Lower leg skin (tissue), 3 donors: ENCODE measurements at regions not wholly inside any gene's neighbourhood (a gene's known extent, or its start where the extent isn't known, plus 50 kb on each side); places are given as distances from the start of the nearest gene placed in this dataset.

Experiments
- CTCF ChIP-seq, 3 donors: fragments of 450-650 bp; IDR thresholded peaks; one replicate each; pipeline ENCODE4 v1.5.1; 2016; ENCODE audit warnings: antibody characterized with exemption in 3 of 3, mild to moderate bottlenecking in 3 of 3, moderate library complexity in 2 of 3
- POLR2A ChIP-seq, 2 donors: fragments of 450-650 bp; IDR thresholded peaks; one replicate each; pipeline ENCODE4 v1.6.1; 2016 to 2017; ENCODE audit warnings: antibody characterized with exemption in 2 of 2, mild to moderate bottlenecking in 1 of 2, moderate library complexity in 1 of 2

DNA sequence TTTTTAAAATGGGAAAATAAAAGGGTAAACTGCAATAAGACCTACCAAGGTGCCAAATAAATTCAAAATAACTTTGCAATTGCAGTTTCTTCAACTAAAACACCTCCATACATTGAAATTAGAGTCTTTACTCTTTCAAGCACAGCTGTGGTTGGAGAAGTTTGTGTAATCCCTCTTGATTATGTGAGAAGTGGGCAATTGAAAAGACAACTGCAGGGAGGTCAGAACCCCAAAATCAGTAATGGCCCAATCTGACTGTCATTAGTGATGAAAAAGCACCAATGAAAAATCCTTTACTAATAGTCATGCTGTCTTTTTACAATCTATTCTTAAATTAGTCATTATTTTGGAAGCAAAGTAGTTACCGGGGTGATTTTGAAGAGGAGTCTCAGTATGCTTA, 116.7 kb upstream of the RGMB start:
- no peak for TF ChIP-seq CTCF (IDR thresholded peaks at IDR 0.05)
- TF ChIP-seq POLR2A (IDR thresholded peaks at IDR 0.05): no peak
